H9 (cell line): ENCODE measurements at regions not wholly inside any gene's neighbourhood (a gene's known extent, or its start where the extent isn't known, plus 50 kb on each side); places are given as distances from the start of the nearest gene placed in this dataset.

Experiments used
- DNase-seq: peaks from one replicate; pipeline ENCODE4 v3.0.0-alpha.2; 2017
- H2AFZ ChIP-seq: one replicate; pipeline ENCODE4 v1.6.1; 2013; ENCODE audit warnings: mild to moderate bottlenecking, low read length, control low read depth, moderate library complexity
- H2AK5ac ChIP-seq: 2 replicates; pipeline ENCODE4 v1.6.1; 2013; ENCODE audit warnings: low read length, control low read depth, mixed read lengths; ENCODE audit not compliant: insufficient read length
- H2BK120ac ChIP-seq: one replicate; pipeline ENCODE4 v1.6.1; 2013; ENCODE audit warnings: low read depth, mild to moderate bottlenecking, low read length, control low read depth, inconsistent platforms; ENCODE audit not compliant: poor library complexity, severe bottlenecking
- H2BK12ac ChIP-seq: 2 replicates; pipeline ENCODE4 v1.6.1; 2013; ENCODE audit warnings: low read length, control low read depth, mixed read lengths, low read depth; ENCODE audit not compliant: insufficient read length
- H2BK15ac ChIP-seq: 2 replicates; pipeline ENCODE4 v1.6.1; 2013; ENCODE audit warnings: low read depth, low read length, control low read depth
- H2BK20ac ChIP-seq: one replicate; pipeline ENCODE4 v1.6.1; 2013; ENCODE audit warnings: low read depth, mild to moderate bottlenecking, low read length, control low read depth, inconsistent platforms; ENCODE audit not compliant: poor library complexity, severe bottlenecking
- H2BK5ac ChIP-seq: 2 replicates; pipeline ENCODE4 v1.6.1; 2013; ENCODE audit warnings: low read length, control low read depth, mixed read lengths; ENCODE audit not compliant: insufficient read length
- H3K14ac ChIP-seq: 2 replicates; pipeline ENCODE4 v1.6.1; 2013; ENCODE audit warnings: low read length, control low read depth; ENCODE audit not compliant: insufficient read depth
- H3K18ac ChIP-seq: 2 replicates; pipeline ENCODE4 v1.6.1; 2013; ENCODE audit warnings: low read depth, mild to moderate bottlenecking, mixed read lengths, low read length, control low read depth; ENCODE audit not compliant: insufficient read length
- H3K23ac ChIP-seq: 2 replicates; pipeline ENCODE4 v1.6.1; 2013; ENCODE audit warnings: low read length, control low read depth, mixed read lengths, low read depth; ENCODE audit not compliant: insufficient read length
- H3K23me2 ChIP-seq: 2 replicates; pipeline ENCODE4 v1.6.1; 2013; ENCODE audit warnings: low read depth, mild to moderate bottlenecking, mixed read lengths, low read length, control low read depth; ENCODE audit not compliant: insufficient read length, poor library complexity, severe bottlenecking
- H3K27ac ChIP-seq: 2 replicates; pipeline ENCODE4 v1.5.1; 2013; ENCODE audit warnings: low read length, control low read depth, mixed read lengths, low read depth; ENCODE audit not compliant: insufficient read length
- H3K27me3 ChIP-seq: 2 replicates; pipeline ENCODE4 v1.6.1; 2013; ENCODE audit warnings: low read length, control low read depth, inconsistent platforms; ENCODE audit not compliant: insufficient read depth
- H3K4ac ChIP-seq: 2 replicates; pipeline ENCODE4 v1.6.1; 2013; ENCODE audit warnings: low read depth, mild to moderate bottlenecking, control low read depth, inconsistent platforms, low read length, moderate library complexity
- H3K4me1 ChIP-seq: 2 replicates; pipeline ENCODE4 v1.6.1; 2013; ENCODE audit warnings: low read length, control low read depth, inconsistent platforms; ENCODE audit not compliant: insufficient read depth
- H3K4me2 ChIP-seq: 2 replicates; pipeline ENCODE4 v1.6.1; 2013; ENCODE audit warnings: low read length, control low read depth, mixed read lengths; ENCODE audit not compliant: insufficient read length, insufficient read depth
- H3K56ac ChIP-seq: 2 replicates; pipeline ENCODE4 v1.6.1; 2013; ENCODE audit warnings: low read depth, mild to moderate bottlenecking, mixed read lengths, low read length, control low read depth; ENCODE audit not compliant: insufficient read length
- H3K79me1 ChIP-seq: 2 replicates; pipeline ENCODE4 v1.6.1; 2013; ENCODE audit warnings: low read depth, mild to moderate bottlenecking, moderate library complexity, low read length, control low read depth, inconsistent platforms; ENCODE audit not compliant: insufficient read depth, poor library complexity, severe bottlenecking
- H3K79me2 ChIP-seq: 2 replicates; pipeline ENCODE4 v1.6.1; 2013; ENCODE audit warnings: low read length, control low read depth, inconsistent platforms; ENCODE audit not compliant: insufficient read depth
- H3K9ac ChIP-seq: 2 replicates; pipeline ENCODE4 v1.6.1; 2013; ENCODE audit warnings: low read length, control low read depth, mixed read lengths; ENCODE audit not compliant: insufficient read length; ENCODE audit errors: extremely low read depth
- H3K9me3 ChIP-seq: one replicate; pipeline ENCODE4 v1.6.1; 2013; ENCODE audit warnings: low read depth, low read length, inconsistent platforms; ENCODE audit not compliant: control insufficient read depth
- H3T11ph ChIP-seq: one replicate; pipeline ENCODE4 v1.6.1; 2013; ENCODE audit warnings: mild to moderate bottlenecking, low read length, control low read depth, inconsistent platforms
- H4K20me1 ChIP-seq: one replicate; pipeline ENCODE4 v1.6.1; 2013; ENCODE audit not compliant: control insufficient read depth, insufficient read length, insufficient read depth
- H4K5ac ChIP-seq: 2 replicates; pipeline ENCODE4 v1.6.1; 2013; ENCODE audit warnings: low read depth, mild to moderate bottlenecking, mixed read lengths, low read length, control low read depth; ENCODE audit not compliant: insufficient read length
- H4K8ac ChIP-seq: replicated peaks from 2 replicates; pipeline ENCODE4 v1.6.1; 2013; ENCODE audit warnings: low read length, control low read depth, mixed read lengths, low read depth; ENCODE audit not compliant: insufficient read length
- H4K91ac ChIP-seq: 2 replicates; pipeline ENCODE4 v1.6.1; 2013; ENCODE audit warnings: low read depth, mild to moderate bottlenecking, moderate library complexity, mixed read lengths, low read length, control low read depth; ENCODE audit not compliant: insufficient read length
- H3K27ac Mint-ChIP-seq, 3 experiments: 2 replicates in 2 of 3; 3 replicates in 1 of 3; pipeline ENCODE4 v1.8.0; 2020 to 2021; ENCODE audit warnings: mixed read lengths in 3 of 3, mild to moderate bottlenecking in 1 of 3, moderate library complexity in 1 of 3
- H3K27me3 Mint-ChIP-seq: 2 replicates; pipeline ENCODE4 v1.8.0; 2021; ENCODE audit warnings: low read depth, mild to moderate bottlenecking, moderate library complexity, mixed read lengths
- H3K36me3 Mint-ChIP-seq, 3 experiments: 2 replicates in 2 of 3; 3 replicates in 1 of 3; pipeline ENCODE4 v1.8.0; 2020 to 2021; ENCODE audit warnings: low read depth in 3 of 3, mixed read lengths in 3 of 3; ENCODE audit not compliant: insufficient read depth in 1 of 3
- H3K4me1 Mint-ChIP-seq, 2 experiments: 2 replicates each; pipeline ENCODE4 v1.8.0; 2020; ENCODE audit warnings: mixed read lengths in 2 of 2
- H3K4me3 Mint-ChIP-seq, 2 experiments: 2 replicates in 1 of 2; 3 replicates in 1 of 2; pipeline ENCODE4 v1.8.0; 2020 to 2021; ENCODE audit warnings: mild to moderate bottlenecking in 2 of 2, mixed read lengths in 2 of 2, moderate library complexity in 1 of 2
- H3K9me3 Mint-ChIP-seq, 2 experiments: 2 replicates in 1 of 2; 3 replicates in 1 of 2; pipeline ENCODE4 v1.8.0; 2020; ENCODE audit warnings: mild to moderate bottlenecking in 2 of 2, mixed read lengths in 2 of 2, moderate library complexity in 1 of 2
- CTCF ChIP-seq: fragments of 200-600 bp; sonication (generic); conservative IDR thresholded peaks from 3 replicates; pipeline ENCODE4 v1.8.0; 2021; ENCODE audit warnings: antibody characterized with exemption, mild to moderate bottlenecking
- WGBS: extraction: QIAGEN DNeasy Blood & Tissue Kit; methylation state at CpG from one replicate; pipeline ENCODE4 v1.1.7; 2013; ENCODE audit warnings: missing lambda C conversion rate, low lambda C conversion rate, mixed read lengths; ENCODE audit not compliant: insufficient read length; ENCODE audit errors: extremely low coverage; 5-methylcytosine and 5-hydroxymethylcytosine counted together

GRCh38 chr12:68495336-68496070 lies 115.2 kb upstream of the RAP1B start:
- H3K4me3 Mint-ChIP-seq, result no peak overlapping the region
- H3K27ac Mint-ChIP-seq, result no peak overlapping the region
- no peak overlapping the region for H2AK5ac ChIP-seq
- H3K18ac ChIP-seq, result no peak overlapping the region
- no peak overlapping the region for H3K27ac ChIP-seq
- H3K4me1 Mint-ChIP-seq, result no peaks in the 10 kb centered on the region
- no peak overlapping the region for H4K91ac ChIP-seq
- H3K9me3 ChIP-seq, result no peaks in the 10 kb centered on the region
- no peaks in the 10 kb centered on the region for H3K4me1 ChIP-seq
- no peak overlapping the region for H3K56ac ChIP-seq
- H2BK15ac ChIP-seq, result no peak overlapping the region
- H2BK12ac ChIP-seq, result no peak overlapping the region
- TF ChIP-seq CTCF, result no peak
- H3K9me3 Mint-ChIP-seq, result no peaks in the 10 kb centered on the region
- no CpG with 5 or more reads among the region's 3 CpGs for WGBS
- H2BK120ac ChIP-seq, result no peak overlapping the region
- H2BK20ac ChIP-seq, result no peak overlapping the region
- no peak overlapping the region for H3K23ac ChIP-seq
- H4K20me1 ChIP-seq, result no peaks in the 10 kb centered on the region
- H3K79me2 ChIP-seq, result no peaks in the 10 kb centered on the region
- H4K8ac ChIP-seq, result no peak overlapping the region
- no peak overlapping the region for H3K14ac ChIP-seq
- H3K4me2 ChIP-seq, result no peak overlapping the region
- no peaks in the 10 kb centered on the region for H3K23me2 ChIP-seq
- H3K4ac ChIP-seq, result no peak overlapping the region
- H3K79me1 ChIP-seq, result no peaks in the 10 kb centered on the region
- DNase-seq, result no peak
- no peak overlapping the region for H3K9ac ChIP-seq
- peaks cover 2% of the 10 kb centered on the region for H3K27me3 Mint-ChIP-seq
- no peaks in the 10 kb centered on the region for H3K27me3 ChIP-seq
- no peak overlapping the region for H4K5ac ChIP-seq
- no peaks in the 10 kb centered on the region for H3K36me3 Mint-ChIP-seq
- no peak overlapping the region for H3T11ph ChIP-seq
- H2AFZ ChIP-seq, result no peak overlapping the region
- no peak overlapping the region for H2BK5ac ChIP-seq
